ENCODE measurements at regions not wholly inside any gene's neighbourhood (a gene's known extent, or its start where the extent isn't known, plus 50 kb on each side); places are given as distances from the start of the nearest gene placed in this dataset.

DNA sequence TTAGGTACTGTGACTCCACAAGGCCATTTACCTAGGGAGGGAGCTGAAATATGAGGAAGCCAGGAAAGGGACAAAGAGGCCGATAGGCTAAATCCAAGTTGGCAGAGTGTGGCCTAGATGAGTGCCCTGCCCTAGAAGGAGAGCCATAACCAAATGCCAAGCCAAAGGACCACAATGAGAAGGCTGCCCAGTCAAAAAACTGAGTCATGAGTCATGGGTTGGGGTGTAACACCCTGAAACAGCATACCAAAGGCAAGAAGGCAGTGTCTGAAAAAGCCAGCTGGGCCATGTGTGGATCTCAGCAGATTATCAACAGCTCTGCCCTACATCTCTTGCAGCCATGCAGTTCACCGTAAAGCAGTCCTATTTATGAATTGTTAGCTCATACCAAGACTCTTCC is 171.7 kb downstream of the PHLDA1 start:
- ATAC-seq: no peak
- TF ChIP-seq ZNF8 (CRISPR knock-in tag; IDR thresholded peaks at IDR 0.05) (0 out of 2 replicates have a peak, but pooled peaks have one; percentile 41), ARNTL (CRISPR knock-in tag; IDR thresholded peaks at IDR 0.05; ENCODE audit: borderline replicate concordance, low read depth) (no peak)

DNA sequence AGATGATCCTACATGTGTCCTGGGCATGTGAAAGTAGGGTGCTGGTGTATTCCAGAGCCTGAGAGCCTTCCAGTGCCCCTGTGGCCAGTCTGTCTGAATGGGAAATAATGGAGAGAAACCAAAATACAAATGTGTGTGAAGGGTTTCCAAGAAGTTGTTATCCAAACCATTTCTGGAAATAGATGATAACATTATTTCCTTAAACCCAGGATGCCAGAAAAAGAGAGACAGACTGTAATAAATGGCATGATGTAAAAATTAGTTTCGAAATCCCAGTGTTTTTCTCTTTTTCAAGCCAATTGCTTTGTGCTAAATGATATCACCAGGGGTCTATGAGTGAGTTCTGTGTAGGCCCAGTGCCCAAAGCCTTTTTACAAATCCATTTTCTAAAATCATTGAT is 175.3 kb downstream of the PHLDA1 start:
- TF ChIP-seq CSDC2 (CRISPR knock-in tag; IDR thresholded peaks at IDR 0.05): no peak
- no peak for TF ChIP-seq ARNTL (CRISPR knock-in tag; IDR thresholded peaks at IDR 0.05; ENCODE audit: borderline replicate concordance, low read depth)
- TF ChIP-seq PPARA (CRISPR knock-in tag; IDR thresholded peaks at IDR 0.05; ENCODE audit: borderline replicate concordance): no peak
- no peak for TF ChIP-seq TOX (CRISPR knock-in tag; IDR thresholded peaks at IDR 0.05; ENCODE audit: borderline replicate concordance)
- no peak for TF ChIP-seq CSRNP3 (CRISPR knock-in tag; IDR thresholded peaks at IDR 0.05)
- no peak for TF ChIP-seq PATZ1 (CRISPR knock-in tag; IDR thresholded peaks at IDR 0.05; ENCODE audit: borderline replicate concordance)
- no peak for TF ChIP-seq SNAI2 (CRISPR knock-in tag; IDR thresholded peaks at IDR 0.05)
- TF ChIP-seq ZFP30 (CRISPR knock-in tag; IDR thresholded peaks at IDR 0.05): no peak
- no peak for TF ChIP-seq ZC3H10 (CRISPR knock-in tag; IDR thresholded peaks at IDR 0.05)
- no peak for TF ChIP-seq ISL1 (CRISPR knock-in tag; IDR thresholded peaks at IDR 0.05)
- TF ChIP-seq ESRRG (CRISPR knock-in tag; IDR thresholded peaks at IDR 0.05): no peak
- no peak for TF ChIP-seq ZNF8 (CRISPR knock-in tag; IDR thresholded peaks at IDR 0.05)
- TF ChIP-seq, protein P1, sequence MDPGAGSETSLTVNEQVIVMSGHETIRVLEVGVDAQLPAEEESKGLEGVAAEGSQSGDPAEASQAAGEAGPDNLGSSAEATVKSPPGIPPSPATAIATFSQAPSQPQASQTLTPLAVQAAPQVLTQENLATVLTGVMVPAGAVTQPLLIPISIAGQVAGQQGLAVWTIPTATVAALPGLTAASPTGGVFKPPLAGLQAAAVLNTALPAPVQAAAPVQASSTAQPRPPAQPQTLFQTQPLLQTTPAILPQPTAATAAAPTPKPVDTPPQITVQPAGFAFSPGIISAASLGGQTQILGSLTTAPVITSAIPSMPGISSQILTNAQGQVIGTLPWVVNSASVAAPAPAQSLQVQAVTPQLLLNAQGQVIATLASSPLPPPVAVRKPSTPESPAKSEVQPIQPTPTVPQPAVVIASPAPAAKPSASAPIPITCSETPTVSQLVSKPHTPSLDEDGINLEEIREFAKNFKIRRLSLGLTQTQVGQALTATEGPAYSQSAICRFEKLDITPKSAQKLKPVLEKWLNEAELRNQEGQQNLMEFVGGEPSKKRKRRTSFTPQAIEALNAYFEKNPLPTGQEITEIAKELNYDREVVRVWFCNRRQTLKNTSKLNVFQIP (CRISPR knock-in tag; IDR thresholded peaks at IDR 0.05; ENCODE audit: borderline replicate concordance, low read depth): no peak
- TF ChIP-seq BACH2 (CRISPR knock-in tag; IDR thresholded peaks at IDR 0.05; ENCODE audit: borderline replicate concordance): no peak
- TF ChIP-seq ZNF70 (CRISPR knock-in tag; IDR thresholded peaks at IDR 0.05): no peak
- no peak for TF ChIP-seq TCF4 (CRISPR knock-in tag; IDR thresholded peaks at IDR 0.05; ENCODE audit: borderline replicate concordance)
- ATAC-seq: no peak

GRCh38 chr12:75855360-75855759 is 176.2 kb downstream of the PHLDA1 start:
- TF ChIP-seq, protein P1 (CRISPR knock-in tag; IDR thresholded peaks at IDR 0.05; ENCODE audit: borderline replicate concordance, low read depth): no peak
- TF ChIP-seq ZNF8 (CRISPR knock-in tag; IDR thresholded peaks at IDR 0.05): no peak
- TF ChIP-seq, protein P2, sequence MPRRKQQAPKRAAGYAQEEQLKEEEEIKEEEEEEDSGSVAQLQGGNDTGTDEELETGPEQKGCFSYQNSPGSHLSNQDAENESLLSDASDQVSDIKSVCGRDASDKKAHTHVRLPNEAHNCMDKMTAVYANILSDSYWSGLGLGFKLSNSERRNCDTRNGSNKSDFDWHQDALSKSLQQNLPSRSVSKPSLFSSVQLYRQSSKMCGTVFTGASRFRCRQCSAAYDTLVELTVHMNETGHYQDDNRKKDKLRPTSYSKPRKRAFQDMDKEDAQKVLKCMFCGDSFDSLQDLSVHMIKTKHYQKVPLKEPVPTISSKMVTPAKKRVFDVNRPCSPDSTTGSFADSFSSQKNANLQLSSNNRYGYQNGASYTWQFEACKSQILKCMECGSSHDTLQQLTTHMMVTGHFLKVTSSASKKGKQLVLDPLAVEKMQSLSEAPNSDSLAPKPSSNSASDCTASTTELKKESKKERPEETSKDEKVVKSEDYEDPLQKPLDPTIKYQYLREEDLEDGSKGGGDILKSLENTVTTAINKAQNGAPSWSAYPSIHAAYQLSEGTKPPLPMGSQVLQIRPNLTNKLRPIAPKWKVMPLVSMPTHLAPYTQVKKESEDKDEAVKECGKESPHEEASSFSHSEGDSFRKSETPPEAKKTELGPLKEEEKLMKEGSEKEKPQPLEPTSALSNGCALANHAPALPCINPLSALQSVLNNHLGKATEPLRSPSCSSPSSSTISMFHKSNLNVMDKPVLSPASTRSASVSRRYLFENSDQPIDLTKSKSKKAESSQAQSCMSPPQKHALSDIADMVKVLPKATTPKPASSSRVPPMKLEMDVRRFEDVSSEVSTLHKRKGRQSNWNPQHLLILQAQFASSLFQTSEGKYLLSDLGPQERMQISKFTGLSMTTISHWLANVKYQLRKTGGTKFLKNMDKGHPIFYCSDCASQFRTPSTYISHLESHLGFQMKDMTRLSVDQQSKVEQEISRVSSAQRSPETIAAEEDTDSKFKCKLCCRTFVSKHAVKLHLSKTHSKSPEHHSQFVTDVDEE (CRISPR knock-in tag; IDR thresholded peaks at IDR 0.05): no peak
- no peak for TF ChIP-seq ZNF70 (CRISPR knock-in tag; IDR thresholded peaks at IDR 0.05)
- no peak for TF ChIP-seq CSRNP3 (CRISPR knock-in tag; IDR thresholded peaks at IDR 0.05)
- no peak for TF ChIP-seq ZFP30 (CRISPR knock-in tag; IDR thresholded peaks at IDR 0.05)
- no peak for TF ChIP-seq OSR1 (CRISPR knock-in tag; IDR thresholded peaks at IDR 0.05)
- no peak for TF ChIP-seq ARNTL (CRISPR knock-in tag; IDR thresholded peaks at IDR 0.05; ENCODE audit: borderline replicate concordance, low read depth)
- TF ChIP-seq ISL1 (CRISPR knock-in tag; IDR thresholded peaks at IDR 0.05): no peak
- TF ChIP-seq TOX (CRISPR knock-in tag; IDR thresholded peaks at IDR 0.05; ENCODE audit: borderline replicate concordance): no peak
- TF ChIP-seq ESRRG (CRISPR knock-in tag; IDR thresholded peaks at IDR 0.05): no peak
- TF ChIP-seq BACH2 (CRISPR knock-in tag; IDR thresholded peaks at IDR 0.05; ENCODE audit: borderline replicate concordance): no peak
- no peak for TF ChIP-seq PPARA (CRISPR knock-in tag; IDR thresholded peaks at IDR 0.05; ENCODE audit: borderline replicate concordance)
- TF ChIP-seq SNAI2 (CRISPR knock-in tag; IDR thresholded peaks at IDR 0.05): no peak
- no peak for ATAC-seq

Data from SK-N-SH treated with all-trans-retinoic acid at 6 μM for 48 hours (cell line).